Uterus (tissue), 2 donors: ENCODE measurements at regions not wholly inside any gene's neighbourhood (a gene's known extent, or its start where the extent isn't known, plus 50 kb on each side); places are given as distances from the start of the nearest gene placed in this dataset.

Experiments used
- CTCF ChIP-seq, 4 experiments: fragments of 200-600 bp in 2 of 4; fragments of 450-650 bp in 2 of 4; sonication (generic) in 2 of 4; IDR thresholded peaks; one replicate each; pipeline ENCODE4 v1.5.1; 2016 to 2019; ENCODE audit warnings: antibody characterized with exemption in 4 of 4, mild to moderate bottlenecking in 2 of 4, moderate library complexity in 1 of 4
- POLR2A ChIP-seq, 2 donors: fragments of 450-650 bp; IDR thresholded peaks; one replicate each; pipeline ENCODE4 v1.6.1; 2016; ENCODE audit warnings: antibody characterized with exemption in 2 of 2, mild to moderate bottlenecking in 1 of 2, moderate library complexity in 1 of 2

- no peak for TF ChIP-seq POLR2A (IDR thresholded peaks at IDR 0.05)
- no peak for TF ChIP-seq CTCF (IDR thresholded peaks at IDR 0.05)
These were observed 181.0 kb upstream of the RNF32 start for GRCh38 chr7:156459582-156459981.
